NCI-H82 (cell line): ENCODE measurements at regions not wholly inside any gene's neighbourhood (a gene's known extent, or its start where the extent isn't known, plus 50 kb on each side); places are given as distances from the start of the nearest gene placed in this dataset.
A peak's percentile ranks its signal among the peaks of the same experiment; 100 is the strongest.
"Not testable (repeated sequence)": the region's sequence is repeated elsewhere in the genome, so short reads cannot be mapped to it uniquely, and the experiment has no call there.

Experiments
- DNase-seq: peaks from one replicate; lab custom pipeline; 2025; lab: John Stamatoyannopoulos, UW

GRCh38 chr21:25531538-25532250, 75.6 kb downstream of the MRPL39 start:
- not testable (repeated sequence) for DNase-seq

- no peak for DNase-seq
Observed at GRCh38 chr21:25528515-25528914, 78.8 kb downstream of the MRPL39 start.

- DNase-seq = peak; percentile 84
Observed at GRCh38 chr21:25518491-25518911, 88.8 kb downstream of the MRPL39 start.

GRCh38 chr21:25515484-25516405, 91.5 kb downstream of the MRPL39 start:
- DNase-seq = peak; percentile 98

GRCh38 chr21:25513810-25514209, 93.5 kb downstream of the MRPL39 start:
- no peak for DNase-seq

- DNase-seq = peak; percentile 20
Observed at GRCh38 chr21:25512095-25513081, 94.9 kb downstream of the MRPL39 start.

- no peak for DNase-seq
Observed at GRCh38 chr21:25509862-25510261, 97.4 kb downstream of the MRPL39 start.

- no peak for DNase-seq
Observed at GRCh38 chr21:25508364-25508763, 98.9 kb downstream of the MRPL39 start.

GRCh38 chr21:25507522-25507921, 99.8 kb downstream of the MRPL39 start:
- DNase-seq = peak; percentile 1

GRCh38 chr21:25506887-25507286, 100.4 kb downstream of the MRPL39 start:
- DNase-seq = no peak

- DNase-seq = no peak
Observed at GRCh38 chr21:25506261-25506660, 101.0 kb downstream of the MRPL39 start.

- no peak for DNase-seq
Observed at GRCh38 chr21:25503981-25504380, 103.3 kb downstream of the MRPL39 start.

- DNase-seq = no peak
Observed at GRCh38 chr21:25501996-25502665, 105.2 kb downstream of the MRPL39 start.

GRCh38 chr21:25501462-25501861, 105.8 kb downstream of the MRPL39 start:
- DNase-seq = no peak

GRCh38 chr21:25500598-25500997, 106.7 kb downstream of the MRPL39 start:
- DNase-seq = no peak

GRCh38 chr21:25496825-25497482, 110.3 kb downstream of the MRPL39 start:
- DNase-seq = no peak

GRCh38 chr21:25494804-25495203, 112.5 kb downstream of the MRPL39 start:
- no peak for DNase-seq

GRCh38 chr21:25493722-25494121, 113.6 kb downstream of the MRPL39 start:
- no peak for DNase-seq

GRCh38 chr21:25491267-25491666, 116.0 kb downstream of the MRPL39 start:
- no peak for DNase-seq

GRCh38 chr21:25490742-25491141, 116.5 kb downstream of the MRPL39 start:
- DNase-seq = no peak

- no peak for DNase-seq
Observed at GRCh38 chr21:25489673-25490072, 117.6 kb downstream of the MRPL39 start.
